ENCODE measurements at regions not wholly inside any gene's neighbourhood (a gene's known extent, or its start where the extent isn't known, plus 50 kb on each side); places are given as distances from the start of the nearest gene placed in this dataset.

DNA sequence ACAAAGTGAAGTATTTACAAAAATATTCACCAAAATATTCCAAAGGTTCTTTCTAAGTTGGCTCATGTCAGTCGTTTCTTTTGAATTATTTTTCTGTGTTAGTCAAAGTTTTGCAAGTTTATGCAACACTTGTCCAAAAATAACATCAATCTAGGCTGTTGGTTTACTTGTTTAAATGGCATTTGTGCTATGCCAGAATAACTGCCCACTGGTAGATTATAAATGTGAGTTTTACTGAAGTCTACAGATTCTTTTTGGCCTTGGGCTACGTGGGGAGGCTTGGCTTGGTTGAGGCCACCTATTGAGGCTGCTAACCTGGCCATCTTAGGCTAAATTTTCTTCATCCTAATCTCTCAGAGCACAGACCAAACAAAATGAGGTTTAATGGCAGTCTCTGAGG, 1091.9 kb upstream of the RAG2 start:
- DNase-seq = no peak

DNA sequence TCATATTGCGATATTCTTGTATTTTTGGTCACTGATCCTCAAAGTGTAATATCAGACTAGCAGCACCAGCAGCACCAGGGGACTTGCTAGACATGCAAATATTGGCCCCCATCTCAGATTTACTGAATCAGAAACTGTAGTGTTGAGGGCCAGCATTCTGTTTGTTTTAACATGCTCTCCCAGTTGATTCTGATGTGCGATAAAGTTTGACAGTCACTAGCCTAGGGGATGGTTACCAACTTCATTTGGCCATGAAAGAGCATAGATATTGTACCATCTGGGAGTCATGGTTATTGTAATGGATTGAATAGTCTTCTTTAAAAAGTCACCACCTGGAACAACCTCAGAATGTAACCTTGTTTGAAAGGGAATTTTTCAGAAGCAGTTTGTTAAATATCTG, 1090.4 kb upstream of the RAG2 start:
- no peak for DNase-seq

DNA sequence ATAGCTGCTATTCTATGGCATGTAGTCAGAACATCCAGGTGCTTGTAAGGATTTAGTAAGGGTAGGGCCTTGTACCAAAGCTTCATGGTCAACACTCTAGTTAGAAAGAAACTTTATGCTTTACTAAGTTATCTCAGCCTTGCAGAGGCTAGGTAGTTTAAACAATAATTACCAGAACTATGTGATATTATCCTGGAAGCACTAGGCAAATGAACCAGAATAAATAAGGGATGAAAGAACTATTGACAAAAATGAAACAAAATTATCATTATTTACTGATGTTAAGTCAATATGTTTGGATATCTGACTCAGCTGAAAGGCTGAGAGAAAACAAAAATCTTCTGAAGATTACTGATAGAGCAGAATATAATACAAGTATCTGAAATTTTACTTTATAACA, 1089.1 kb upstream of the RAG2 start:
- DNase-seq = no peak

DNA sequence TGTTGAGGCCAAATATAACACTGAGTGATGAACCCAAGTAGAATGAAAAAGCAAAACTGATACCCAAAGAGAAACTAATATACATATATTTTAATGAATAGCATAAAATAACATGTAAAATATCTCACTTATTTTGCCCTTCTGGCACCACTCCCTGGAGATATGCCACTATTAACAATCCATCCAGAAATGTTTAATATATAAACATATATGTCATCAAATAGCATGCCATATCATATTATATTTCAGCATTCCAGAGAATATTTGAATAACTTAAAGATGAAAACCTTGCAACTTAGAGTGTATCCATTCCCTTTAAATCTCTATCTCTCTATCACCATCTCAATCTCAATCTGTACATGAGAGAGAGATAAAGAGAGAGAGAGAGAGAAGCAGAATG, 1073.3 kb upstream of the RAG2 start:
- DNase-seq = no peak

DNA sequence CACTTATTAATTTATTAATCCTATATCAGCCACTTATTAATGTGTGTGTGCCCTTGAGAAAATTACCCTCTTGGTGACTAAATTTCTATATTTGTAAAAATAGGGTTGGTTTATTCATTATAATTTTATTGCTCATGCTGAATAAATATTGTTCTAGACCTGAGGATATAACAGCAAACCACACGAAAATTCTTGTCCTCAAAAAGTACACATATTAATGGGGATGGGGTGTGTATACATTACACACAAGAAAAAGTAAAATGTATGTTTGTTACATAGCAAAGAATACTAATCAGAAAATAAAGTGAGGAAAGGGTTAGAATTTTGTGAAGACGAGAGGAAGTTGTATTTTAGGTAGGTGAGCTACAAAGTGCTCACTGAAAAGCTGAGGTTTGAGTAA, 1068.9 kb upstream of the RAG2 start:
- DNase-seq = no peak

DNA sequence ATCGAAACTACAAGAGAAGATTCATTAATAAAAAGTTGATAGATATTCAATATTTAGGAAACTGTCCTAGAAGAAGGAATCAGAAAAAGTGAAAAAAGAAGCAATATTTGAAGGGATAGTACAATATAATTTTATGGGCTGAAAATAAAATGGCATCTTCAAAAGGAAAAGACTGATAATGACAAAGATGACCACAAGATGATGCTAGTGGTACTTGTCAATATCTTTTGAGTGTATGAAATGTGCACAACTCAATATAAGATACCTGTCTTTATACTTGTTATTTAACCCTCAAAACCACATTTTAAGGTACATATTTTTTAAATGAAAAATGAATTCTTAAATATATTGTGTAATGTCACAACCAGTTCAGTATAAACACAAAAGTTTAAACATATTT, 1059.6 kb upstream of the RAG2 start:
- DNase-seq = no peak

DNA sequence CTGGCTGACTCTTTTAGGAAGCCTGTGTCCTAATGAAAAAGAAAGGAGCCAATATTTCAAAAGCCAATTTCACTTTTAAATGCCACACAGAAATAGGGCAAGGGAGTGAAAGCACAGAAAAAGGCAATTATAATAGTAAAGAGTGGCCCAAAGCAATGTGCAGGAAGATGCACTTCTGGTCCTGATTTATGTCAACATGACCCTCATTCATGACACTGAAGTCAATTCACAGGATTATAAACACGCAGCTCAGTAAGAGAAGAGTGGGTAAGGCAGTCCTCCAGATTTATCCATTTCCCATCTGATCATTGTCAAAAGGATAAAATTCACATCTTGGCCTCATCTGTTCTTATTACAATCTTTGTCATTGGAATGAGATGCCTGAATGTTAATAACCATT, 1049.7 kb upstream of the RAG2 start:
- no peak for DNase-seq

DNA sequence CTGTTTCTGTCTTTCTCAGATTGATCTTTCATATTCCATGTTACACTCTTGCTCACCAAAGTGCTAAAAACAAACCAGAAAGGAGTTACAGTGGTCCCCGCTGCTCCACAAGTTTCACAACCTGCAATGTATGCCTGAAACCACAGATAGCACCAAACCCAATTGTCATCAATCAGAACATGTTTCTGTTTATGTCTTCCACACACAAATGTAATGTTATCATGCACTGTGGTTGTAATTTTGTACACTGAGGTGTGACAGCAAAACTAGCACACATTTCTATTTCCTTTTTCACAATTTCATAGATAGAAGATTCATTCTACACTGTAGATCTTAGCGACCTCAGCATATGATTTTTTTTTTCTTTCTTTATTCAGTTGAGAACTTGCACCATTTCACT, 1045.9 kb upstream of the RAG2 start:
- DNase-seq = no peak

DNA sequence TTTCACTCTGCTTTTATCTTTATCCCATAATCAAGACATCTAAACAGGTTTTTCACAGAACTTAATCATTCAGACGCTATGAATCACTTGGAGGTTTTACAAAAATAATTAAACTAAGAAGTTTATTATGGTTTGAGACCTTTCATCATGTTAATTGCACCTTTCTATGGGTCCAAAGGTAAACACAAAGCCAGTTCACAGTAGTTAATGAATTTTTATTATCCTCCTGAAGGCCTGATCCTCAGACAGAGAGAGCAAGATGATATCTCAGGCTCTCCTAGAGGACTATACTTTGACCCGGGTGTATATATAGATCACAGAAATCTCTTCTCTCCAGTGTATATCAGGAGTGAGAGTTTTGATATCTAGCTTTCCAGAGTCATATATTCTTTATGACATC, 1044.3 kb upstream of the RAG2 start:
- no peak for DNase-seq

DNA sequence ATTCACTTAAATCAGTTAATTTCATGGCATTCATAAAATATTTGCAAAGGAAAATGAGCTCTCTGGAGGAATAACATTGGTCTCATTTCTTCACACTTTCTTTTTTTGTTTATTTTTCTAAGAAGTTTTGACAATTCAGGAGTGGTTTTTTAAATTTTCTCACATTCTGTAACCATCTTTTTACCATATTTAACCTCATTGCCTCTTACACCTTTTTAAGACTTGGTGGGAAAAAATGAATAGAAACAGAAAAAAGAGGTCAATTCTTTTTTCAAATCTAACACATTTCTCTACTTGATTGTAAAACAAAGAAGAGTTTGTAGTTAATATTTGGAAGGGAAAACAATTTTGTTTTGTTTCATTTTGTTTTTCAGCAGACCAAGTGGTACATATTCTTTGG, 1034.7 kb upstream of the RAG2 start:
- no peak for DNase-seq

DNA sequence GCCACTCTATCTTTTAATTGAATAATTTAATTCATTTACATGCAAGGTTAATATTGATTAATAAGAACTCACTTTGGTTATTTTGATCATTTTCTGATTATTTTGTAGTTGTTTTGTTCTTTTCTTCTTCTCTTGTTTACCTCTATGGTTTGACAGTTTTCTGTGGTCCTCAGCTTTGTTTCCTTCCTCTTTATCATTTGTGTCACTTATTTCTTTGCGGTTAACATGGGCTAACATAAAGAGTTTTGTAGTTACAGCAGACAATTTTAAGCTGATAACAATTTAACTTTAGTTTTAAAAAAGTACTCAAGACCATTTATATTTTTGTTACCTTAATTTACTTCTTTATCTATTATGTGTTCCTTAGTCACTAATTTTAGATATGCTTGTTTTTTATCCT, 1032.8 kb upstream of the RAG2 start:
- DNase-seq = no peak

DNA sequence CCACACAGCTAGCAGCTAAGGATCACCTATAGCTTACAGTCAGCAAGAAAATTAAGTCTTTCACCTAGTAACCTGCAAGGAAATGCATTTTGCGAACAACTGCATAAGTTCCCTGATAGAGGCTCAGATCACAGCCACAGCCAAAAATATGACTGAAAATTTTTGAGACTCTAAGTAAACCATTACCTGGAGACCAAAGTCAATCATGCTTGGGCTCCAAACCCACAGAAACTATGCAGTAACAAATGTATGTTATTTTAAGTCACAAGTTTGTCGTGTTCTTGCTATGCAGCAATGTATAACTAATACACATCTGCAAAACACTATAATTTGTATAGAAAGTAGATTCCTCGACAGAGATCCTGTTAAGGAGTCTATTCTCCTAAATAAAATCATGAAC, 1025.7 kb upstream of the RAG2 start:
- no peak for DNase-seq

DNA sequence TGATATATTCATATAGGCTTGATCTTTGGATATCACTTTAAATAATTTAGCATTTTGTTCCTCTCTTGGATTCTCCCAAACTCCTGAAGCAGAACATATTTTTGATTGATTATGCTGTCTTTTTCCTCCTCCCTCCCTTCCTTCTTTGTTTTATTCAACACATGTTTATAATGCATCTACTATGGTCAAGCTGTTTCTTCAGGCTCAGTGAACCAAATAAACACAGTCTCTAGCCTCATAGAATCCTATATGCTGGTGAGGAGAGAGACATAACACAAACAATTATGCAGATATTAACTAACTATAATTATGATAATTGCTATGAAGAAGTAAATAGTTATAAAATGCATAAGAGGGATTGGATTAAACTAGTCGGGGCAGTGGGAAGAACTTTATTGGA, 1023.6 kb upstream of the RAG2 start:
- no peak for DNase-seq

DNA sequence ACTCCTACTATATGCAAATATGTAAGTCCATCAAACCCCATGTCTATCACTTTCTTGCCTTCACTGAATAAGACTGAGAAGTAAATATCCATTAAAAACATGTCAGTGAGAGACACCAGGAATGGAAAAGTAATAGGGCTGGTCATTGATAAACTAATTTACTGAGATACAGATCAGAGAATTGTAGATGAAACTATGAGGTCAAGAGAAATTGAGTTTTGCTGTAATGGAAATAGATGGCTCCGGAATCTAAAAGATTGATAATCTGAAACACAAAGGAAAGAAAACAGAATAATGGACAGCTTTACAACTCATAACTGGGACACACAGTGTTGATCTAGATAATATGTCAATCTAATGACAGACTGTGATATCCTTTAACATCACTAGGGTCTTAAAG, 1018.3 kb upstream of the RAG2 start:
- no peak for DNase-seq

DNA sequence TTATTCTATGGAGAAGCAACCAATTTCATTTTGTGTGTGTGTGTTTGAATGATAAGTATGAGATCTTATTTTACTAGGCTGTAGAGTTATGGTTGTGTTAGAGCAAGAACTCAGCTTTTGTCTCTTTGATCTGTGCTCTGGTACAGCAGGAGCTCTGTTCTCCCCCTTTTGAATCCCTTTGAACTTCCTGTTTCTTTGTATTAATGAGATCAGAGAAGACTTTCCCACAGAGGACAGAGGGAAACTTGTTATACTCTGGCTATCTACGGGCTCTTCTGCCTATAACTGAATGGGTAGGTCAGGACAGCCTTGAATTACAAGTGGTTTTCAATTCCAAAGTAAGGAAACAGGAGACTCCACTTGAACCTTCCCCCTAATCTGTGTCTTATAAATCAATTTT, 1015.0 kb upstream of the RAG2 start:
- DNase-seq = no peak

DNA sequence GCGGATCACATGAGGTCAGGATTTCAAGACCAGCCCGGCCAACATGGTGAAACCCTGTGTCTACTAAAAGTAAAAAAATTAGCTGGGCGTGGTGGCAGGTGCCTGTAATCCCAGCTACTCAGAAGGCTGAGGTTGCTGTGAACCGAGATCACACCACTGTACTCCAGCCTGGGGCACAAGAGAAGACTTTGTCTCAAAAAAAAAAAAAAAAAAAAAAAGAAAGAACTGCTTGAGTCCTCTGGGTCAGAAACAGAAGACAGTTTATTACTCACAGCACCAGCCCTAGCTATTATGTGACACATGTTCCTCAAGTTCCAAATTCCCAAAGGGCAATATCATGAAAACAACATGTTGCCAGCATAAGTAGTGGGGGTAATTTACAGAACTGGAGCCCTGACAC, 1014.1 kb upstream of the RAG2 start:
- DNase-seq = no peak

DNA sequence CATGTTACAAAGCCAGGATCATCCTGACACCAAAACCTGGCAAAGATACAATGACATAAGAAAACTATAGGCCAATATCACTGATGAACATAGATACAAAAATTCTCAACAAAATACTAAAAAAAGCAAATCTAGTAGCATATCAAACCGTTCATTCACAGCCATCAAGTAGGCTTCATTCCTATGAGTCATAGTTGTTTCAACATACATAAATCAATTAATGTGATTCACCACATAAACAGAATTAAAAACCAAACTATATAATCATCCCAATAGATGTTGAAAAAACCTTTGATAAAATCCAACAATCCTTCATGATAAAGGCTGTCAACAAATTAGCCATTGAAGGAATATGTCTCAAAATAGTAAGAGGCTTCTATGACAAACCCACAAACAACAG, 1007.2 kb upstream of the RAG2 start:
- DNase-seq = no peak

DNA sequence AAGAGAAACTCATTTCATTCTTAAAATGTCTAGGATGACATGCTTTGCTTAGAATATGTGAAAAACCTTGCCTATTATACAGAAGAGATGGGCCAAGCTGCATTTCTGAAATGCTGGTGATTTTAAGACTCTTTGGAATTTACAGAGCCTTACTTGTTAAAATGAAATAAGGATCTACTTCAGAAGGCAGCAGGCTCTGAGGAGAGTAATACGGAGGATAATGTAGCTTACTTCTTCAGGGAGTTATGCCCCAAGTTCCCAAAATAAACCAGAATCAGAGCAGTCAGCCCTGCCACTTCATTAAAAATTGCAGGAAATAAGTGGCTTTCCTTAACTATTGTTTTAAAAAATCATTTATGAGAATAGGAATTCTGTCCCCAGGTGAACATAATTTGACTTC, 1000.3 kb upstream of the RAG2 start:
- DNase-seq = no peak

DNA sequence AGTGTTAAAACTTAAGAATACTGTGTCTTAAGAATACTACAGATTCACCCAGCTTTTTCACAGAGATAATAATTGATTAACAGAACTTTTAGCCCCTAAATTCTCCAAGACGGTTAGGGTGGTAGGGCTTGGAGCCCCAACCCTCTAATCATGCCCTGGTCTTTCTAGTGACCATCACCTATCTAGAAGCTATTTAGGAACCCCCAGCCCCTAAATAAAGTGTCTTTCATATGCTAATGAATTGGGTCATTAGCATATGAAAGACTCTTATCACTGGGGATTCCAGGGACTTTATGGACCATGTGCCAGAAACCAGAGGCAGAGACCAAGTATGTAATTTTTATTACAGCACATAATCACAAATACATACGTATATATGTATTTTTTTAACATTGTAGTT, 999.7 kb upstream of the RAG2 start:
- DNase-seq = no peak

DNA sequence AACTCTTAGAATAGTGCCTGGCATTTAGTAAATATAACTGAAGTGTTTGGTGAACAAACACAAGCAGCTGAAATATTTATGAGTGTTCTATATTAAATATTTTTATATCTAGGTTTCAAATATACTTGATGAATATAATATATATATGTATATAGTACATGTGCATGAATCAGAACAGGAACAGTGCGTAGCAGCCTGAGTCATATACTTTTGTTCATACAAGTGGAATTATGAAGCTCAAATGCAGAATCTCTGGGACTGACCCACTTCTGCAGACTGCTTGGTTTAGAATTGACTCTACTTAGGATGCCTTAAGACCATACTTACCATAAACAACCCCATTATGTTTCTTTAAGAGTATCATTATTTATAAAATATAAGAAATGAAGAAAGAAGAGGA, 997.8 kb upstream of the RAG2 start:
- no peak for DNase-seq

DNA sequence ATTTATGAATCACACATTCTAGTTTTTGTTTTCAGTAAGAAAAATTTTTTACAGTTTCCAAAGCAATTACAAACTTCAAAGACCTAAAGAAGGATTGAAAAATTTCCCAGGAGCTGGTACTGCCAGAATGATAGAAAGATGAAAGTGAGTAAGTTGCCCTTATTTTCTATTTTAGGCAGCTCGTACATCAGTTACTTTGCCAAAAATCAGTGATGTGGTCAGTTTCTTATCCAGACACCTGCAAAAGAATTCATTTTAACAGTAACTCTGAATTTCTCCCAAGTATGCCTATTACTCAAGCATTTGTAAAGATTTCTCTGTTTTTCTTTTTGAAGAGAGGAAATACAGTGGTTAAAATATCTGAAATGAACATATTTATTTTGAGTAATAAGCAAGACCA, 976.3 kb upstream of the RAG2 start:
- no peak for DNase-seq

DNA sequence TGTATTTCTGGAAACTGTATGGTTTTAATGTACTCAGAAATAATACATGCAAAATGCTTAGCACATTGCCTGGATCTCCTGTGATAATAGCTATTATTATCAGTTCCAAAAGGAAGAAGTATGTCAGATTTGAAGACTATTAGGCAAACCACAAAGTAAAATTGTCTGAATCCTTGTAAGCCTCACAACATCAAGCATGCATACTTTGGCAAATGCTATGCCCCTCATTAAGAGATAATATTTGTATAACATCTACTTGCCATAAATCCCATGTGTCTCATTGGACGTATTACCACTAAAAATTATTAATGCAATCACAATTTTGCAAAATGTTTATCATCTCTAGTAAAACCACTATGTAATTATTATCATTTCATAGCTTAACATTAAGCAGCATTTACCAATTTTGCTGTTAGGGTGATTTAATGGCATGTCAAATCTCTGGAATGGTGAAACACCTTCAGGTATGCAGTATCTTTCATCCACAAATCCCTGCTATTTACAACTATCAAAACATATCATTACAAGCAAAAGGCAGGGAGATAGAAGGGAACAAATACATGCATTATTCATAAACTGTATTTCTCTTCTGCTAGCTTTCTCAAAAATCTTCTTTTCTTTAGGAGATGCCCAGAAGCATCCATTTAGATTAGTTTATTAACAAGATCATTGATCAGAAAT, 974.6 kb upstream of the RAG2 start:
- no peak for DNase-seq

DNA sequence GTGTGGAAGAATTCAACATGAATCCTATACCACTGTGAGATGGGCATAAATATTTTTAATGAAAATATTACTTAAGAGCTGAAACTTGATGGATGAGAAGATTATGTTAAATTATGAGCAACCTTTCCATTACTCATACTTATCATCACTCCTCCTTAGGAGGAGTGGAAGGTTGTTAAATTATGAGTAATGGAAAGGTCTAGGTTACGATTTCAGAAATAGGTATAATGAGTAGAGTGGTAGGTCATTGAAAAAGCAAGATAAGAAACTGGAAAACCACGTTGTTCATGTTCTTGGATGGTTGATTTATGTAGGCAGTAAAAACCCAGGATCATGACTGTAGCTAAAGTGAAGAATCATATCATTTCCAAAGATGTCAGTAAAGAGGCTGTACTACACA, 973.2 kb upstream of the RAG2 start:
- DNase-seq = no peak

DNA sequence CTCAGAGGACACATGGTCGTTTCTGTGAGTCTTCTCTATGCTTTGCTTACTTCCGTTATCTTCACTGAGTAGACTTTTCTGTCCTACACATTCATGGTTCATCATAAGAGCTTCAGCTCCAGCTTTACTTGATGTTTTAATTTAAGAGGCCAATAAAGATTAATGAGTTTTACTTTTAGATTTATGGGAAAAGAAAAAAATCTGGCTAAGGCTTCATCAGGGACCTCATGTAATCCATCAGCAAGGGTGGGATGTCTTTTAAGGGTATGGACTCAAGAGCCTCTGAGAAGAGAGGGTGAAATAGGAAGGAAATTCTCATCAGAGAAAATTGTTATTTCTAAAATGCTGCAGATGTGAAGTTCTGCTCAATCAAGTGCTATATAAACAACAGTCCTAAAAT, 963.0 kb upstream of the RAG2 start:
- no peak for DNase-seq

DNA sequence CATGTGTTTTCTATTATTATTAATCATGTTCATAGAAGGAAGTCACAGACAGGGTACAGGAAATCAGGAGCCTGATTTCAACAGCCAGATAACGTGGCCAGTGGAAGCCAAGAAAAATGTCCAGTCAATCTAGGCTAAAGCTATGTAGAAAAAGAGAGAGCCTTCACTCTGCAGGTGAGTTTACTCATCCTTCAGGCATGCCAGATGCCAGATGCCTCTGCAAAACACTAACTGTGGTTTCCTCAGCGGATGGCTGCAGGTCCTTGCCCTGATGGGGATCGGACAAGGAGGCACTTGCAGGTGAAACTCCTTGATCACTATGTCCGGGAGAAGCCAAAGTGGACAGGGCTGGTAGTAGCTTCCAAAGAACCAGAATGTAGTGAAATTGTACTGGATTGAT, 962.3 kb upstream of the RAG2 start:
- no peak for DNase-seq

DNA sequence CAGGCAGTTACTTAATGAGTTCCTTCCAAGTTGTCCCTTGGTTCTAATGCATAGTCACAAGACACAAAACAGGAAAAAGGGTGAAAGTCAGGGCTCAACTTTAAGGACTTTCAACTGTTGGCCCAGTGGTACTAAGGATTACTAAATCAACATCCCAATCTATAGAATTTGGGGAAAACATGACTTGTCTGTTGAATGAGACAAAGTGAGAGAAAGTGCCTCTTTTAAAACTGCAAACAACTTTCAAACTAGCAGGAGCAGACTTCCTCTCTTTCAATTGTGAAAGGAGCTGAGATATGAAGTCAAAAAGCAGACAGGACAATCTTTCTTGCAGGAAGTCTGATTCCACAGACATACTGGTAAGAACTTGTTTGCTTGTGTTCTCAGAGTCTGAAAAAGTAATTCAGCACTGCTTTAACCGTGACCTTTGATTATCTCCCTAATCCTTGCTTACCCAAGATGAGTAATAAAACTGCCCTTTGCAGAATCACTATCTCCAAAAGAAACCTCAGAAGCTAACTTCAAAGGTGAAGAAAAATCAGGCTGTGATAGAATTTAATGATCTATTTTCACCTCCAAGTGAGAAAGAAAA, 960.7 kb upstream of the RAG2 start:
- no peak for DNase-seq
